Rectal smooth muscle tissue (tissue), 1 donor: ENCODE measurements at regions not wholly inside any gene's neighbourhood (a gene's known extent, or its start where the extent isn't known, plus 50 kb on each side); places are given as distances from the start of the nearest gene placed in this dataset.
"Not testable (repeated sequence)": the region's sequence is repeated elsewhere in the genome, so short reads cannot be mapped to it uniquely, and the experiment has no call there.

Experiments
- H3K27ac ChIP-seq: one replicate; pipeline ENCODE4 v1.7.0; 2013; ENCODE audit warnings: low read depth, low read length, inconsistent platforms
- H3K27me3 ChIP-seq: one replicate; pipeline ENCODE4 v1.7.0; 2013; ENCODE audit warnings: low read length; ENCODE audit not compliant: control insufficient read depth, insufficient read depth
- H3K36me3 ChIP-seq: one replicate; pipeline ENCODE4 v1.7.0; 2013; ENCODE audit warnings: low read length; ENCODE audit not compliant: control insufficient read depth, insufficient read depth
- H3K4me1 ChIP-seq: one replicate; pipeline ENCODE4 v1.7.0; 2013; ENCODE audit warnings: low read length; ENCODE audit not compliant: control insufficient read depth, insufficient read depth
- H3K4me3 ChIP-seq: one replicate; pipeline ENCODE4 v1.7.0; 2013; ENCODE audit warnings: low read length
- H3K9ac ChIP-seq: one replicate; pipeline ENCODE4 v1.7.0; 2013; ENCODE audit warnings: low read length

- H3K36me3 ChIP-seq = no peaks in the 10 kb centered on the region
These were observed 1223.5 kb upstream of the FAM98A start for GRCh38 chr2:34822616-34823015.

GRCh38 chr2:34815052-34815741 is 1216.1 kb upstream of the FAM98A start:
- Histone ChIP-seq H3K27me3 (no peaks in the 10 kb centered on the region), H3K27ac (no peak overlapping the region), H3K36me3 (no peaks in the 10 kb centered on the region), H3K4me1 (no peaks in the 10 kb centered on the region), H3K9ac (no peak overlapping the region), H3K4me3 (no peak overlapping the region)

More at GRCh38 chr2:34822616-34823015, 1223.5 kb upstream of the FAM98A start:
- H3K9ac ChIP-seq = no peak overlapping the region
- H3K4me3 ChIP-seq = no peak overlapping the region
- no peaks in the 10 kb centered on the region for H3K27me3 ChIP-seq
- H3K27ac ChIP-seq = no peak overlapping the region
- no peaks in the 10 kb centered on the region for H3K4me1 ChIP-seq

- Histone ChIP-seq H3K9ac (no peak overlapping the region), H3K4me3 (no peak overlapping the region), H3K27ac (no peak overlapping the region), H3K27me3 (no peaks in the 10 kb centered on the region), H3K36me3 (no peaks in the 10 kb centered on the region), H3K4me1 (no peaks in the 10 kb centered on the region)
These were observed 1211.4 kb upstream of the FAM98A start for GRCh38 chr2:34810456-34810855.

DNA sequence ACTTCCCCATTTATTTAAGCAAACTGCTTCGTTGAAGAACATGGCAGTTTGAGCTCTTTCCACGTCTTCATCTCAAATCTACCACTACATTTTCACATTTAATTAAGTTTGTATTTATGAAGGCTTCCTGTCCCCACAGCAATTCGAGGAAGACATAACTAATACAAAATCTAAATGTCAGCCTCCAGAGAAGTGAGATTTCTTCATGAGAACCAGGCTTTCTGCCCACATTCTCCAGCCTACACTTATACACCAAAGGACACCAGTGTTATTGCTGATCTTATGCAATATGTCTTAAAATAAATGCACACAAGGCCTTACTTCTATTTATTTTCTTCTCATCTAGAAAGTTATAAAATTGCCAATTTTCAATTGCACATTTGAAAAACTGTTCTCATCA is 1209.3 kb upstream of the FAM98A start:
- H3K27ac ChIP-seq = no peak overlapping the region
- no peaks in the 10 kb centered on the region for H3K27me3 ChIP-seq
- no peak overlapping the region for H3K9ac ChIP-seq
- H3K4me3 ChIP-seq = no peak overlapping the region
- H3K36me3 ChIP-seq = no peaks in the 10 kb centered on the region
- no peaks in the 10 kb centered on the region for H3K4me1 ChIP-seq

DNA sequence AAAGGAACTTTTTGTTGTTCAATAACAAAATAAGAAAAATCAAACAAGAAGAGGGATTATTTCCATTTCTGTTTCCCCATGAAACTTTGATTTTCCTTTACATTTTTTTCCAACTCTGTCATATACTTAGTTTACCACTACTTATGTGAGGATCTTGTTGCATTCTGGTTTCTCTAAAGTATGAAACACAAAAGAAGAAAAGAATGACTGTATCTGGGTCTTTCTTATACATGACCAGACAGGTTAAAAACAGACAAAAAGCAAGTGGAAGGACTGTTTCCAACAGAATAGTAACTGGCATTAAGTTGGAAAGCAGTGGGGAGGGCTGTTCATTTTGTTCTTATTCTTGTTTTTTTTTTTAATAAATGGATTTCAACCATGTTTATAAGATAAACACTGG is 1207.8 kb upstream of the FAM98A start:
- Histone ChIP-seq H3K36me3 (no peaks in the 10 kb centered on the region), H3K27ac (no peak overlapping the region), H3K27me3 (no peaks in the 10 kb centered on the region), H3K4me3 (no peak overlapping the region), H3K4me1 (no peaks in the 10 kb centered on the region), H3K9ac (no peak overlapping the region)

- Histone ChIP-seq H3K9ac (no peak overlapping the region), H3K27ac (no peak overlapping the region), H3K4me3 (no peak overlapping the region), H3K27me3 (no peaks in the 10 kb centered on the region), H3K36me3 (no peaks in the 10 kb centered on the region), H3K4me1 (no peaks in the 10 kb centered on the region)
These were observed 1207.3 kb upstream of the FAM98A start for GRCh38 chr2:34806396-34806795.

GRCh38 chr2:34799556-34799955 is 1200.5 kb upstream of the FAM98A start:
- H3K36me3 ChIP-seq = no peaks in the 10 kb centered on the region
- H3K27ac ChIP-seq = no peak overlapping the region
- no peaks in the 10 kb centered on the region for H3K4me1 ChIP-seq
- H3K9ac ChIP-seq = no peak overlapping the region
- H3K4me3 ChIP-seq = no peak overlapping the region
- no peaks in the 10 kb centered on the region for H3K27me3 ChIP-seq

GRCh38 chr2:34795586-34795985 is 1196.5 kb upstream of the FAM98A start:
- not testable (repeated sequence) for H3K4me3 ChIP-seq, H3K4me1 ChIP-seq, H3K36me3 ChIP-seq, H3K27me3 ChIP-seq, H3K9ac ChIP-seq, H3K27ac ChIP-seq

- Histone ChIP-seq H3K9ac (no peak overlapping the region), H3K36me3 (no peaks in the 10 kb centered on the region), H3K4me3 (no peak overlapping the region), H3K27me3 (no peaks in the 10 kb centered on the region), H3K27ac (no peak overlapping the region), H3K4me1 (no peaks in the 10 kb centered on the region)
These were observed 1190.1 kb upstream of the FAM98A start for GRCh38 chr2:34789169-34789568.

DNA sequence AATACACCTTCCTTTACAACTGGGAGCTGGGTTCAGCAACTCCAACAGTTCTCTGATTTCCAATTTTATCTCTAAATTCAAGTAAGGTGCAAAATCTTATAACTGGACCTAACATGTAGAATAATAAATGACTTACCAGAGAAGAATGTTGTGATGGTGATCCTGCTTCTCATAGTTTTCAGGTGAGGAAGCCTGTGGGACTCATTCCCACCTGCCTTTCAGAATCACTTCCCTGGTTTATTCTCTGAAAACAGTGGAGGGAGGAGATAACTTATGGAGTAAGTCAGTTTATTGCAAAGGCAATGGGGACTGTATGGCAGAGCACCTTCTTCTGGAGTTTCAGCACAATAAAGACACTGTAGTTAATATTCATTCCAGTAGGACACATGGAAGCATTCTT is 1188.2 kb upstream of the FAM98A start:
- H3K27me3 ChIP-seq = no peaks in the 10 kb centered on the region
- no peak overlapping the region for H3K9ac ChIP-seq
- H3K4me3 ChIP-seq = no peak overlapping the region
- H3K27ac ChIP-seq = no peak overlapping the region
- no peaks in the 10 kb centered on the region for H3K4me1 ChIP-seq
- no peaks in the 10 kb centered on the region for H3K36me3 ChIP-seq

DNA sequence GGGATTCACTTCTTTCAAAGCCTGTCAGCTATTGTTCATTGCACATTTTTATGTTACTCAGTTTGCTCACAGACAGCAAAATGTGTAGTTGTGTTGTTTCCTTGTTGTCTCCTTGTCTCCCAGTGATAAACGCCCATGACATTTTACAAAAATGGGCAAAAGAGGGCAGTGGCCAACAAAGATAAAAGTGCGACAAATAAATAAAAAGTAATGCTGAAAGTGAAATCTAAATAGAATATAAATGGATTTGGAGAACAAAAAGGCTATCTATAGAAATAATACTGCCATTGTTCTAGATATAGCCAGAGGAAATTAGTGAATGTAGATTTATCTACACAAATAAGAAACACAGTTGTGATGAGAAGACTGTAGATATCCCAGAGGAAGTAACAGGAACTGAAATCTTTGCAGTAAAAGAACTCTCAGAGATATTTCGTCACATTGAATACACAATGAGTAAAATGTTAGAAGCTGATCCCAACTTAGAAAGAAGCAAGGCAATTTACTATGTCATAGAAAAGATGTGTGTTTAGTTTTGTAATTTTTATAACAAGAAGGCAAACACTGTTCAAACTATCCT is 1186.2 kb upstream of the FAM98A start:
- Histone ChIP-seq H3K27me3 (no peaks in the 10 kb centered on the region), H3K9ac (no peak overlapping the region), H3K4me3 (no peak overlapping the region), H3K36me3 (no peaks in the 10 kb centered on the region), H3K27ac (no peak overlapping the region), H3K4me1 (no peaks in the 10 kb centered on the region)

DNA sequence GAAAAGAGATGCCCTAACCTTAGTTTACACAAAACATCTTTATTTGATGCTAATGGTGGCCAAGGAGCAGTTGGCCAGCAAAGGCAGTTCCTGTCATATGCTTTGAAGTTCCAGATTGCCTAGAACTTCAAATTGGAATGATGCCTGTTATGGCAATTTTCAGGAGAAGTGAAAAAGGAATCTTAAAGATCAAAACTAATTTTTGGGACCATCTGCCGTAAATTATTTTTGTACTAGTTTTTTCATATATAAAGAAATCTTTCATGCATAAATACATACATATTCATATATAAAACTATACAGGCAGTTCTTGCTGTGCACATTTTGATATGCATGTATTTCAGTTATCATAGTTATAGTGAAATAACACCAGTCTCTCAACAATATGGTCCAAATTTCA is 1185.6 kb upstream of the FAM98A start:
- Histone ChIP-seq H3K27ac (no peak overlapping the region), H3K4me3 (no peak overlapping the region), H3K27me3 (no peaks in the 10 kb centered on the region), H3K4me1 (no peaks in the 10 kb centered on the region), H3K36me3 (no peaks in the 10 kb centered on the region), H3K9ac (no peak overlapping the region)

DNA sequence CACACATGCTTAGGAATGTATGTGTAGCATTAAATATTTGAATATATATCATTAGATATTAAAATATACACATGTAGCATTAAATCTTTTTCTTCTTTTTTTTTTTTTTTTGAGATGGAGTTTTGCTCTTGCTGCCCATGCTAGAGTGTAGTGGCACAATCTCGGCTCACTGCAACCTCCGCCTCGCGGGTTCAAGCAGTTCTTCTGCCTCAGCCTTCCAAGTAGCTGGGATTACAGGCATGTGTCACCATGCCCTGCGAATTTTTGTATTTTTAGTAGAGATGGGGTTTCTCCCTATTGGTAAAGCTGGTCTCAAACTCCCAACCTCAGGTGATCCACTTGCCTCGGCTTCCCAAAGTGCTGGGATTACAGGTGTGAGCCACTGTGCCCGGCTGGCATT is 1151.6 kb upstream of the FAM98A start:
- H3K4me3 ChIP-seq, H3K27ac ChIP-seq, H3K4me1 ChIP-seq, H3K27me3 ChIP-seq, H3K36me3 ChIP-seq, H3K9ac ChIP-seq: not testable (repeated sequence)
